ENCODE measurements at regions not wholly inside any gene's neighbourhood (a gene's known extent, or its start where the extent isn't known, plus 50 kb on each side); places are given as distances from the start of the nearest gene placed in this dataset.

DNA sequence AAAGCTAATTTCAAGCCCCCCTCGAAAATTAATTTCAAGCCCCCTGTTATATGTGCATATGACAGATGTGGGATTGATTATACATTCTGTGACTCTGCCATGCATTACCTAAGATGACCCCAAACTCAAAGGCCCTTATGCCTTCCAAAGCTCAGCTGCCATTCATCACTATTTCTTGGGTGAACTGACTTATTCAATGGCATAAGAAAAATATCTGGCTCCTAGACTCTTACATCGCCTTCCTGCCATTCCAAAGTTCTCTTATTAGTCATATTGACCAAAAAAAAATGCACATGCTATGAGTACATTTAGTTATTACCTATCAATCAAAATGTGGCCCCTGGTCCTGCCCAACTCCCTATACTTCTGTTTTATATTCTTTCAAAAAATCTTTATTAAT is 291.8 kb upstream of the CHAC2 start:
- H4K20me1 ChIP-seq (ENCODE audit: insufficient read depth, low read length): no peaks in the 10 kb centered on the region
- no peak overlapping the region for H3K4me2 ChIP-seq (ENCODE audit: low read depth, low read length)
- H3K79me2 ChIP-seq (ENCODE audit: low read length): no peaks in the 10 kb centered on the region
- no peak overlapping the region for H3K27ac ChIP-seq (ENCODE audit: low read length)
- H3K9me3 ChIP-seq (replicated peaks; ENCODE audit: insufficient read depth, low read length): no peaks in the 10 kb centered on the region
- no peak overlapping the region for H2AFZ ChIP-seq (ENCODE audit: low read length)
- no peak for DNase-seq
- H3K9me2 ChIP-seq (replicated peaks; ENCODE audit: insufficient read depth, low read length): no peaks in the 10 kb centered on the region
- no peaks in the 10 kb centered on the region for H3K27me3 ChIP-seq (replicated peaks; ENCODE audit: insufficient read depth, low read length)
- no peaks in the 10 kb centered on the region for H3F3A ChIP-seq (ENCODE audit: insufficient read depth, low read length)
- no peak overlapping the region for H3K4me3 ChIP-seq (ENCODE audit: low read length)
- H3K36me3 ChIP-seq (replicated peaks; ENCODE audit: insufficient read depth, low read length): no peaks in the 10 kb centered on the region
- no peak for TF ChIP-seq EZH2 (optimal IDR thresholded peaks at IDR 0.05; ENCODE audit: low read depth, low read length)
- no peak for TF ChIP-seq CTCF (IDR thresholded peaks at IDR 0.05; ENCODE audit: low read length)
- no peak for TF ChIP-seq EZH2phosphoT487 (IDR thresholded peaks at IDR 0.05; ENCODE audit: low read length)
- no peaks in the 10 kb centered on the region for H3K4me1 ChIP-seq (ENCODE audit: low read length)
- H3K9ac ChIP-seq (ENCODE audit: low read length): no peak overlapping the region

GRCh38 chr2:53475321-53475720 is 292.3 kb upstream of the CHAC2 start:
- TF ChIP-seq EZH2phosphoT487 (IDR thresholded peaks at IDR 0.05; ENCODE audit: low read length) (no peak), CTCF (IDR thresholded peaks at IDR 0.05; ENCODE audit: low read length) (no peak), EZH2 (optimal IDR thresholded peaks at IDR 0.05; ENCODE audit: low read depth, low read length) (no peak)
- Histone ChIP-seq H3F3A (ENCODE audit: insufficient read depth, low read length) (no peaks in the 10 kb centered on the region), H3K79me2 (ENCODE audit: low read length) (no peaks in the 10 kb centered on the region), H3K9me3 (replicated peaks; ENCODE audit: insufficient read depth, low read length) (no peaks in the 10 kb centered on the region), H3K4me1 (ENCODE audit: low read length) (no peaks in the 10 kb centered on the region), H3K27me3 (replicated peaks; ENCODE audit: insufficient read depth, low read length) (no peaks in the 10 kb centered on the region), H3K9me2 (replicated peaks; ENCODE audit: insufficient read depth, low read length) (no peaks in the 10 kb centered on the region), H3K36me3 (replicated peaks; ENCODE audit: insufficient read depth, low read length) (no peaks in the 10 kb centered on the region), H3K27ac (ENCODE audit: low read length) (no peak overlapping the region), H2AFZ (ENCODE audit: low read length) (no peak overlapping the region), H3K4me2 (ENCODE audit: low read depth, low read length) (no peak overlapping the region), H3K9ac (ENCODE audit: low read length) (no peak overlapping the region), H4K20me1 (ENCODE audit: insufficient read depth, low read length) (no peaks in the 10 kb centered on the region), H3K4me3 (ENCODE audit: low read length) (no peak overlapping the region)
- DNase-seq: no peak

GRCh38 chr2:53474914-53475313 is 292.7 kb upstream of the CHAC2 start:
- Histone ChIP-seq H3K4me3 (ENCODE audit: low read length) (no peak overlapping the region), H3K27me3 (replicated peaks; ENCODE audit: insufficient read depth, low read length) (no peaks in the 10 kb centered on the region), H3K9ac (ENCODE audit: low read length) (no peak overlapping the region), H2AFZ (ENCODE audit: low read length) (no peak overlapping the region), H4K20me1 (ENCODE audit: insufficient read depth, low read length) (no peaks in the 10 kb centered on the region), H3K4me2 (ENCODE audit: low read depth, low read length) (no peak overlapping the region), H3F3A (ENCODE audit: insufficient read depth, low read length) (no peaks in the 10 kb centered on the region), H3K4me1 (ENCODE audit: low read length) (no peaks in the 10 kb centered on the region), H3K27ac (ENCODE audit: low read length) (no peak overlapping the region), H3K9me3 (replicated peaks; ENCODE audit: insufficient read depth, low read length) (no peaks in the 10 kb centered on the region), H3K9me2 (replicated peaks; ENCODE audit: insufficient read depth, low read length) (no peaks in the 10 kb centered on the region), H3K79me2 (ENCODE audit: low read length) (no peaks in the 10 kb centered on the region), H3K36me3 (replicated peaks; ENCODE audit: insufficient read depth, low read length) (no peaks in the 10 kb centered on the region)
- no peak for TF ChIP-seq EZH2 (optimal IDR thresholded peaks at IDR 0.05; ENCODE audit: low read depth, low read length)
- TF ChIP-seq CTCF (IDR thresholded peaks at IDR 0.05; ENCODE audit: low read length): no peak
- TF ChIP-seq EZH2phosphoT487 (IDR thresholded peaks at IDR 0.05; ENCODE audit: low read length): no peak
- DNase-seq: no peak
